Upper lobe of left lung (tissue), 4 donors: ENCODE measurements at regions not wholly inside any gene's neighbourhood (a gene's known extent, or its start where the extent isn't known, plus 50 kb on each side); places are given as distances from the start of the nearest gene placed in this dataset.

Source experiments
- EP300 ChIP-seq, 4 donors: sonication (generic); formaldehyde crosslinking; IDR thresholded peaks; one replicate each; pipeline ENCODE4 v1.5.1; 2017; ENCODE audit warnings: antibody characterized with exemption in 4 of 4, control low read depth in 2 of 4
- POLR2A ChIP-seq, 4 donors: fragments of 450-650 bp; IDR thresholded peaks; one replicate each; pipeline ENCODE4 v1.5.1; 2016 to 2017; ENCODE audit warnings: antibody characterized with exemption in 4 of 4, mild to moderate bottlenecking in 2 of 4
- POLR2AphosphoS5 ChIP-seq, 2 donors: sonication (generic); formaldehyde crosslinking; IDR thresholded peaks; one replicate each; pipeline ENCODE4 v1.5.1; 2017; ENCODE audit warnings: antibody characterized with exemption in 2 of 2
- TF ChIP-seq, protein P1 (sequence below), 6 experiments: fragments of 450-650 bp in 4 of 6; fragments of 200-600 bp in 2 of 6; sonication (generic) in 2 of 6; IDR thresholded peaks; one replicate each; pipeline ENCODE4 v1.5.1; 2016 to 2019; ENCODE audit warnings: antibody characterized with exemption in 6 of 6

DNA sequence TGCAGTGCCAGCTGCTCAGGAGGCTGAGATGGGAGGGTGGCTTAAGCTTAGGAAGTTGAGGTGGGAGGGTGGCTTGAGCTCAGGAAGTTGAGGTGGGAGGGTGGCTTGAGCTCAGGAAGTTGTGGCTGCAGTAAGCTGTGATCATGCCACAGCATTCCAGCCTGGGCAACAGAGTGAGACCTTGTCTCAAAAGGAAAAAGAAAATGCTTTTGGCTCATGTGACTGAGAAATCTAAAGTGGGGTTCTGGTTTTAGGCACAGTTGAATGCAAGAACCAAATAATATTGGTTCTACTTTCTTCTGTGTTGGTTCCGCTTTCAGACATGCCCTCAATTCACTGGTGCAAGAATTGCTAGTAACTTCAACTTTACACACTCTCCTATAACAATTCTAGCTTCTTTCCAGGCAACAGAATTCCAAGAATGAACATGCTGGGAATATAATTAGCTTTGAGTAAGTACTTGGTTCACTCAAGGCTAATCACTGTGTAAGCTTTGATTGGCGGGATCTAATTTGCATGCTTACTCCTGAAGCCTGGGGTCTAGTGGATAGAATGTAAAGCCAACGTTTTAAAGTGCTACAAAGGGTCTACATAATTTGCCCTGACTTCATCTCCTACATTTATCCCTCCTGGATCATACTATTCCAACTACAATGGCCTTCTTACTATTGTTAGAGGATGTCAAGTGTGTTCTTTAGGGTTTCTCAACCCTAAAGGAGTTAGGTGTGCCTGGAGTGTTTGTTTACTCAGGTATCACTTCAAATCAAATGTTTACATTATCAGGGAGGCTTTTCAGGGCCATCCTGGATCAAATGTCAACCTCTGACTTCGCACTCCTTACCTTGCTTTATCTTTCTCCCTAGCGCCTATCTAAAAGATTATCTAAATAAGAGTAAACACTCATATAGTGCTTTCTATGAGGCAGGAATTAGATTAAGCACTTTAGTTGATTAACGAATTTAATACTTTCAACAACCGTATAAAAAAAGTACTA is 115.1 kb downstream of the SLC16A1 start:
- TF ChIP-seq, protein P1, sequence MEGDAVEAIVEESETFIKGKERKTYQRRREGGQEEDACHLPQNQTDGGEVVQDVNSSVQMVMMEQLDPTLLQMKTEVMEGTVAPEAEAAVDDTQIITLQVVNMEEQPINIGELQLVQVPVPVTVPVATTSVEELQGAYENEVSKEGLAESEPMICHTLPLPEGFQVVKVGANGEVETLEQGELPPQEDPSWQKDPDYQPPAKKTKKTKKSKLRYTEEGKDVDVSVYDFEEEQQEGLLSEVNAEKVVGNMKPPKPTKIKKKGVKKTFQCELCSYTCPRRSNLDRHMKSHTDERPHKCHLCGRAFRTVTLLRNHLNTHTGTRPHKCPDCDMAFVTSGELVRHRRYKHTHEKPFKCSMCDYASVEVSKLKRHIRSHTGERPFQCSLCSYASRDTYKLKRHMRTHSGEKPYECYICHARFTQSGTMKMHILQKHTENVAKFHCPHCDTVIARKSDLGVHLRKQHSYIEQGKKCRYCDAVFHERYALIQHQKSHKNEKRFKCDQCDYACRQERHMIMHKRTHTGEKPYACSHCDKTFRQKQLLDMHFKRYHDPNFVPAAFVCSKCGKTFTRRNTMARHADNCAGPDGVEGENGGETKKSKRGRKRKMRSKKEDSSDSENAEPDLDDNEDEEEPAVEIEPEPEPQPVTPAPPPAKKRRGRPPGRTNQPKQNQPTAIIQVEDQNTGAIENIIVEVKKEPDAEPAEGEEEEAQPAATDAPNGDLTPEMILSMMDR (IDR thresholded peaks at IDR 0.05), result no peak
- TF ChIP-seq POLR2A (IDR thresholded peaks at IDR 0.05), result no peak
- no peak for TF ChIP-seq POLR2AphosphoS5 (IDR thresholded peaks at IDR 0.05)
- TF ChIP-seq EP300 (IDR thresholded peaks at IDR 0.05), result no peak
